CD4-positive, alpha-beta T cell (primary cell): ENCODE measurements at regions not wholly inside any gene's neighbourhood (a gene's known extent, or its start where the extent isn't known, plus 50 kb on each side); places are given as distances from the start of the nearest gene placed in this dataset.

ENCODE experiments used
- ATAC-seq: fragments of 200-7000 bp; cut with Tn5 transposase; one replicate; pipeline ENCODE4 v1.10.0; 2022; ENCODE audit warnings: mild to moderate bottlenecking; ENCODE audit not compliant: poor library complexity
- CTCF ChIA-PET: fragments of 350-600 bp; sonication (Branson Sonifier 250); formaldehyde crosslinking; loops from one replicate; lab custom pipeline; 2021; ENCODE audit warnings: antibody characterized with exemption, inconsistent platforms; lab: Charles Lee
- POLR2A ChIA-PET: fragments of 350-600 bp; sonication (Branson Sonifier 250); formaldehyde crosslinking; loops from one replicate; lab custom pipeline; 2021; ENCODE audit warnings: antibody characterized with exemption, inconsistent platforms; lab: Charles Lee
- DNase-seq, 14 experiments: peaks; one replicate each; pipeline ENCODE4 v3.0.0-alpha.2; 2013 to 2020; ENCODE audit warnings: mixed read lengths in 2 of 14
- H3K27ac ChIP-seq, 2 donors: one replicate each; pipeline versions ENCODE4 v1.5.1 to v1.7.0; 2013; ENCODE audit warnings: low read length in 2 of 2, low read depth in 1 of 2, mild to moderate bottlenecking in 1 of 2
- H3K27me3 ChIP-seq, 2 experiments: 1 replicate in 1 of 2; 2 replicates in 1 of 2; pipeline versions ENCODE4 v1.6.1 to v1.7.0; 2013; ENCODE audit warnings: low read length in 2 of 2, control low read depth in 1 of 2, mild to moderate bottlenecking in 1 of 2, moderate library complexity in 1 of 2; ENCODE audit not compliant: insufficient read depth in 2 of 2, control insufficient read depth in 1 of 2
- H3K36me3 ChIP-seq: one replicate; pipeline ENCODE4 v1.6.1; 2013; ENCODE audit warnings: low read length, control low read depth; ENCODE audit not compliant: insufficient read depth
- H3K4me1 ChIP-seq: one replicate; pipeline ENCODE4 v1.6.1; 2013; ENCODE audit warnings: low read length, control low read depth; ENCODE audit not compliant: insufficient read depth
- H3K4me3 ChIP-seq: one replicate; pipeline ENCODE4 v1.5.1; 2013; ENCODE audit warnings: mild to moderate bottlenecking, low read length, moderate library complexity
- H3K9me3 ChIP-seq, 2 experiments: 1 replicate in 1 of 2; 2 replicates in 1 of 2; pipeline versions ENCODE4 v1.6.1 to v1.7.0; 2013; ENCODE audit warnings: low read length in 2 of 2, mild to moderate bottlenecking in 2 of 2, control low read depth in 1 of 2, moderate library complexity in 1 of 2; ENCODE audit not compliant: control insufficient read depth in 1 of 2, insufficient read depth in 1 of 2
- H3K27ac Mint-ChIP-seq: one replicate; pipeline ENCODE4 v1.8.0; 2020; ENCODE audit warnings: mixed read lengths
- H3K27me3 Mint-ChIP-seq: one replicate; pipeline ENCODE4 v1.8.0; 2021; ENCODE audit warnings: mixed read lengths
- H3K36me3 Mint-ChIP-seq: one replicate; pipeline ENCODE4 v1.8.0; 2021; ENCODE audit warnings: low read depth, mixed read lengths
- H3K4me1 Mint-ChIP-seq: one replicate; pipeline ENCODE4 v1.8.0; 2021; ENCODE audit warnings: low read depth, mixed read lengths
- H3K4me3 Mint-ChIP-seq: one replicate; pipeline ENCODE4 v1.8.0; 2020; ENCODE audit warnings: mild to moderate bottlenecking, mixed read lengths
- H3K9me3 Mint-ChIP-seq: one replicate; pipeline ENCODE4 v1.8.0; 2020; ENCODE audit warnings: mixed read lengths
- CTCF ChIP-seq: fragments of 200-600 bp; IDR thresholded peaks from one replicate; pipeline ENCODE4 v1.8.0; 2022; ENCODE audit warnings: antibody characterized with exemption, mild to moderate bottlenecking
- intact Hi-C, 2 experiments: fragments of 100-400 bp; cut with DNase I in 1 of 2; cut with micrococcal nuclease in 1 of 2; formaldehyde crosslinking; loops; one replicate each; pipeline versions ENCODE4 v1.15.1 to v1.9.0; 2023 to 2025; cut with DNase I, micrococcal nuclease

GRCh38 chr2:156189143-156189542, 143.4 kb downstream of the NR4A2 start:
- no peak overlapping the region for H3K4me3 Mint-ChIP-seq
- H3K27ac Mint-ChIP-seq, result no peak overlapping the region
- H3K9me3 ChIP-seq, result no peaks in the 10 kb centered on the region

GRCh38 chr2:156182132-156182531, 150.4 kb downstream of the NR4A2 start:
- ChIA-PET POLR2A (no interaction called here), CTCF (no interaction called here)
- Histone ChIP-seq H3K36me3 (no peaks in the 10 kb centered on the region), H3K27ac (no peak overlapping the region), H3K4me3 (no peak overlapping the region), H3K27me3 (no peaks in the 10 kb centered on the region), H3K9me3 (no peaks in the 10 kb centered on the region), H3K4me1 (no peaks in the 10 kb centered on the region)
- Mint-ChIP-seq H3K36me3 (no peaks in the 10 kb centered on the region), H3K27ac (no peak overlapping the region), H3K4me3 (no peak overlapping the region), H3K4me1 (no peaks in the 10 kb centered on the region), H3K9me3 (no peaks in the 10 kb centered on the region), H3K27me3 (peaks cover 13% of the 10 kb centered on the region)
- intact Hi-C loops, result no loop called here
- ATAC-seq (no peak), DNase-seq (no peak)
- TF ChIP-seq CTCF, result no peak

More at GRCh38 chr2:156189143-156189542, 143.4 kb downstream of the NR4A2 start:
- Mint-ChIP-seq H3K9me3 (no peaks in the 10 kb centered on the region), H3K4me1 (no peaks in the 10 kb centered on the region), H3K36me3 (no peaks in the 10 kb centered on the region), H3K27me3 (peaks cover 8% of the 10 kb centered on the region)
- POLR2A ChIA-PET, result no interaction called here
- H3K4me3 ChIP-seq, result no peak overlapping the region
- H3K4me1 ChIP-seq, result no peaks in the 10 kb centered on the region
- no peaks in the 10 kb centered on the region for H3K27me3 ChIP-seq
- CTCF ChIA-PET, result interaction anchor here (1.3 kb wide), 1 partner anchor 400 kb away, joined by 3 read pairs; no protein-coding TSS in a partner anchor
- no peaks in the 10 kb centered on the region for H3K36me3 ChIP-seq
- no peak for TF ChIP-seq CTCF
- no peak for ATAC-seq
- H3K27ac ChIP-seq, result no peak overlapping the region
- DNase-seq, result no peak
- intact Hi-C loops, result no loop called here

- H3K4me3 ChIP-seq, result no peak overlapping the region
- H3K27ac ChIP-seq, result no peak overlapping the region
- H3K36me3 ChIP-seq, result no peaks in the 10 kb centered on the region
- no peak for ATAC-seq
- H3K4me1 ChIP-seq, result no peaks in the 10 kb centered on the region
- Mint-ChIP-seq H3K4me3 (no peak overlapping the region), H3K9me3 (no peaks in the 10 kb centered on the region), H3K27ac (no peak overlapping the region), H3K4me1 (no peaks in the 10 kb centered on the region), H3K27me3 (peaks cover 13% of the 10 kb centered on the region), H3K36me3 (no peaks in the 10 kb centered on the region)
- H3K9me3 ChIP-seq, result no peaks in the 10 kb centered on the region
- DNase-seq, result no peak
- no peak for TF ChIP-seq CTCF
- ChIA-PET POLR2A (no interaction called here), CTCF (no interaction called here)
- H3K27me3 ChIP-seq, result no peaks in the 10 kb centered on the region
- intact Hi-C loops, result no loop called here
These were observed 151.3 kb downstream of the NR4A2 start for GRCh38 chr2:156181208-156181607.
